CD4-positive, alpha-beta T cell (primary cell): ENCODE measurements at regions not wholly inside any gene's neighbourhood (a gene's known extent, or its start where the extent isn't known, plus 50 kb on each side); places are given as distances from the start of the nearest gene placed in this dataset.

ENCODE experiments used
- ATAC-seq: fragments of 200-7000 bp; cut with Tn5 transposase; one replicate; pipeline ENCODE4 v1.10.0; 2022; ENCODE audit warnings: mild to moderate bottlenecking; ENCODE audit not compliant: poor library complexity
- CTCF ChIA-PET: fragments of 350-600 bp; sonication (Branson Sonifier 250); formaldehyde crosslinking; loops from one replicate; lab custom pipeline; 2021; ENCODE audit warnings: antibody characterized with exemption, inconsistent platforms; lab: Charles Lee
- POLR2A ChIA-PET: fragments of 350-600 bp; sonication (Branson Sonifier 250); formaldehyde crosslinking; loops from one replicate; lab custom pipeline; 2021; ENCODE audit warnings: antibody characterized with exemption, inconsistent platforms; lab: Charles Lee
- DNase-seq, 14 experiments: peaks; one replicate each; pipeline ENCODE4 v3.0.0-alpha.2; 2013 to 2020; ENCODE audit warnings: mixed read lengths in 2 of 14
- H3K27ac ChIP-seq, 2 donors: one replicate each; pipeline versions ENCODE4 v1.5.1 to v1.7.0; 2013; ENCODE audit warnings: low read length in 2 of 2, low read depth in 1 of 2, mild to moderate bottlenecking in 1 of 2
- H3K27me3 ChIP-seq, 2 experiments: 1 replicate in 1 of 2; 2 replicates in 1 of 2; pipeline versions ENCODE4 v1.6.1 to v1.7.0; 2013; ENCODE audit warnings: low read length in 2 of 2, control low read depth in 1 of 2, mild to moderate bottlenecking in 1 of 2, moderate library complexity in 1 of 2; ENCODE audit not compliant: insufficient read depth in 2 of 2, control insufficient read depth in 1 of 2
- H3K36me3 ChIP-seq: one replicate; pipeline ENCODE4 v1.6.1; 2013; ENCODE audit warnings: low read length, control low read depth; ENCODE audit not compliant: insufficient read depth
- H3K4me1 ChIP-seq: one replicate; pipeline ENCODE4 v1.6.1; 2013; ENCODE audit warnings: low read length, control low read depth; ENCODE audit not compliant: insufficient read depth
- H3K4me3 ChIP-seq: one replicate; pipeline ENCODE4 v1.5.1; 2013; ENCODE audit warnings: mild to moderate bottlenecking, low read length, moderate library complexity
- H3K9me3 ChIP-seq, 2 experiments: 1 replicate in 1 of 2; 2 replicates in 1 of 2; pipeline versions ENCODE4 v1.6.1 to v1.7.0; 2013; ENCODE audit warnings: low read length in 2 of 2, mild to moderate bottlenecking in 2 of 2, control low read depth in 1 of 2, moderate library complexity in 1 of 2; ENCODE audit not compliant: control insufficient read depth in 1 of 2, insufficient read depth in 1 of 2
- H3K27ac Mint-ChIP-seq: one replicate; pipeline ENCODE4 v1.8.0; 2020; ENCODE audit warnings: mixed read lengths
- H3K27me3 Mint-ChIP-seq: one replicate; pipeline ENCODE4 v1.8.0; 2021; ENCODE audit warnings: mixed read lengths
- H3K36me3 Mint-ChIP-seq: one replicate; pipeline ENCODE4 v1.8.0; 2021; ENCODE audit warnings: low read depth, mixed read lengths
- H3K4me1 Mint-ChIP-seq: one replicate; pipeline ENCODE4 v1.8.0; 2021; ENCODE audit warnings: low read depth, mixed read lengths
- H3K4me3 Mint-ChIP-seq: one replicate; pipeline ENCODE4 v1.8.0; 2020; ENCODE audit warnings: mild to moderate bottlenecking, mixed read lengths
- H3K9me3 Mint-ChIP-seq: one replicate; pipeline ENCODE4 v1.8.0; 2020; ENCODE audit warnings: mixed read lengths
- CTCF ChIP-seq: fragments of 200-600 bp; IDR thresholded peaks from one replicate; pipeline ENCODE4 v1.8.0; 2022; ENCODE audit warnings: antibody characterized with exemption, mild to moderate bottlenecking
- intact Hi-C, 2 experiments: fragments of 100-400 bp; cut with DNase I in 1 of 2; cut with micrococcal nuclease in 1 of 2; formaldehyde crosslinking; loops; one replicate each; pipeline versions ENCODE4 v1.15.1 to v1.9.0; 2023 to 2025; cut with DNase I, micrococcal nuclease

DNA sequence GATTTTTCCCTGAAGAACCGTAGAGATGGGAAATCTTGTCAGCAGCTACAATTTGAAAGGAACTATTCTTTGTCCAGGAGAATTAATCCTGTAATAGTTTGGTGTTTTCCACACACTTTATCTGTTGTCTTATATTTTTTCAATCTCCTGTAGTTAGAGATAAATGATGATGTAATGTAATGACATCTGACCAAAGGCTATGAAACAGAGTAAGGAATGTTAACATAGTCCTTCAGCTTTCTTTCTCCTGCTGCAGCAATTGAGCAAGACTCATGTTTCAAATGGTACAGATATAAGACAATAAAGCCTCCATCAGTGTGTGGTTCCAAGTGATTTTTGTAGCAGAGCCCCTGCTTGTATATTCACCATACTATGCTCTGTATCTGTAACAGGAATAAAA lies 1028.4 kb downstream of the SI start:
- no peaks in the 10 kb centered on the region for H3K36me3 Mint-ChIP-seq
- Histone ChIP-seq H3K9me3 (no peaks in the 10 kb centered on the region), H3K4me3 (no peak overlapping the region), H3K36me3 (no peaks in the 10 kb centered on the region), H3K27ac (no peak overlapping the region), H3K4me1 (no peaks in the 10 kb centered on the region), H3K27me3 (no peaks in the 10 kb centered on the region)
- H3K27me3 Mint-ChIP-seq = no peaks in the 10 kb centered on the region
- no peaks in the 10 kb centered on the region for H3K4me1 Mint-ChIP-seq
- H3K27ac Mint-ChIP-seq = no peak overlapping the region
- H3K4me3 Mint-ChIP-seq = no peak overlapping the region
- no peak for TF ChIP-seq CTCF
- peaks cover 6% of the 10 kb centered on the region for H3K9me3 Mint-ChIP-seq
- POLR2A ChIA-PET = no interaction called here
- intact Hi-C loops = no loop called here
- ATAC-seq (no peak), DNase-seq (no peak)
- CTCF ChIA-PET = no interaction called here

DNA sequence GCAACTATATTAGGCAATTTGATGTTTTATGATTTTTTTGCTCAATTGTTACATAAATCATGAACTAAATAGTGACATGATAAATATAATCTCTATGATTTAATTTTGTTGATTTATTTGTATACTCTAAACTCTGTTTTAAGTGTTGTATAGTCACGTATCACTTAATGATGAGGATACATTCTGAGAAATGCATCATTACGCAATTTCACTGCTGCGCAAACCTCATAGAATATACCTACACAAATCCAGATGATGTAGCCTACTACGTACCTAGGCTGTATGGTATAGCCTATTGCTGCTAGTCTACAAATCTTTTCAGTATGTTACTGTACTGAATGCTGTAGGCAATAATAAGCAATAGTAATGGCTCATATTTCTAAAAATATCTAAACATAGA lies 1029.8 kb downstream of the SI start:
- no peak for DNase-seq
- Mint-ChIP-seq H3K4me3 (no peak overlapping the region), H3K36me3 (no peaks in the 10 kb centered on the region), H3K9me3 (peaks cover 7% of the 10 kb centered on the region), H3K4me1 (no peaks in the 10 kb centered on the region), H3K27ac (no peak overlapping the region), H3K27me3 (no peaks in the 10 kb centered on the region)
- Histone ChIP-seq H3K4me1 (no peaks in the 10 kb centered on the region), H3K9me3 (no peaks in the 10 kb centered on the region), H3K27me3 (no peaks in the 10 kb centered on the region), H3K36me3 (no peaks in the 10 kb centered on the region), H3K4me3 (no peak overlapping the region), H3K27ac (no peak overlapping the region)
- CTCF ChIA-PET = no interaction called here
- no peak for TF ChIP-seq CTCF
- intact Hi-C loops = no loop called here
- ATAC-seq = no peak
- POLR2A ChIA-PET = no interaction called here

DNA sequence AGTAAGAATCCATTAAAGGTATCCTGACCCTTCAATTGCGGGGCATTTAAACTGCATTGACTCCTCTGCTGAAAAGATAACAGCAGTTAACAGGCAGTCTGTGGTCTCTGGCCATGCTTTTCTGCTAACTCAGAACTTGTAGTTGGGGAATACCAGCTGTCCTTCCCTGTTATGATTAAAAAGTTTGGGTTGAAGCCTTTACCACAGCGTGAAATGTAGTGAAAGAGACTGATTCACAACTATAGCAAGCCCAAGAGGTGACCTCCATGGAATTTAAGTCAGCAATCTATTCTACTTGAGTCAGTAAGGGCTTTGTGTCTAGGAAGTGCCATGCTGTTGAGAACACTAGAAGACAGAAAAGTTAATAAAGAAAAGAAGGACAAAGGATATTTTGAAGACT lies 1037.3 kb downstream of the SI start:
- no peak for DNase-seq
- H3K36me3 ChIP-seq = no peaks in the 10 kb centered on the region
- Mint-ChIP-seq H3K27ac (no peak overlapping the region), H3K9me3 (peaks cover 8% of the 10 kb centered on the region), H3K36me3 (no peaks in the 10 kb centered on the region), H3K4me3 (no peak overlapping the region), H3K27me3 (no peaks in the 10 kb centered on the region), H3K4me1 (no peaks in the 10 kb centered on the region)
- no peaks in the 10 kb centered on the region for H3K27me3 ChIP-seq
- H3K9me3 ChIP-seq = no peaks in the 10 kb centered on the region
- H3K4me1 ChIP-seq = no peaks in the 10 kb centered on the region
- intact Hi-C loops = no loop called here
- no peak for TF ChIP-seq CTCF
- ATAC-seq = no peak
- POLR2A ChIA-PET = no interaction called here
- CTCF ChIA-PET = no interaction called here
- no peak overlapping the region for H3K27ac ChIP-seq
- no peak overlapping the region for H3K4me3 ChIP-seq
